NT2/D1 (cell line): ENCODE measurements at regions not wholly inside any gene's neighbourhood (a gene's known extent, or its start where the extent isn't known, plus 50 kb on each side); places are given as distances from the start of the nearest gene placed in this dataset.

Source experiments
- SUZ12 ChIP-seq: IDR thresholded peaks from 2 replicates; pipeline ENCODE4 v1.6.1; 2011; ENCODE audit not compliant: insufficient read length, insufficient read depth; ENCODE audit errors: extremely low read depth
- ZNF274 ChIP-seq: IDR thresholded peaks from 2 replicates; pipeline ENCODE4 v1.6.1; 2011; ENCODE audit warnings: mild to moderate bottlenecking, low read depth, low read length

- TF ChIP-seq ZNF274 (no peak), SUZ12 (no peak)
Observed at GRCh38 chr3:10722911-10723310, 93.1 kb upstream of the SLC6A11 start.
